HEK293 (cell line): ENCODE measurements at regions not wholly inside any gene's neighbourhood (a gene's known extent, or its start where the extent isn't known, plus 50 kb on each side); places are given as distances from the start of the nearest gene placed in this dataset.

Experiments used
- CTCF ChIA-PET: fragments of 350-600 bp; formaldehyde crosslinking; extraction: SDS; loops from one replicate; lab custom pipeline; 2021; ENCODE audit warnings: antibody characterized with exemption; lab: Yijun Ruan, JAX
- POLR2A ChIA-PET: fragments of 300-600 bp; formaldehyde crosslinking; extraction: SDS; loops from one replicate; lab custom pipeline; 2020; ENCODE audit warnings: antibody characterized with exemption, inconsistent platforms; lab: Yijun Ruan, JAX
- H3K27ac ChIP-seq: fragments of 200-500 bp; sonication (Bioruptor generic); 2 replicates; pipeline ENCODE4 v1.5.1; 2014; ENCODE audit warnings: low read depth, low read length, control low read depth, inconsistent platforms; ENCODE audit errors: extremely low read depth
- H3K36me3 ChIP-seq, 2 experiments: fragments of 200-500 bp in 1 of 2; sonication (Bioruptor generic) in 1 of 2; 1 replicate in 1 of 2; 2 replicates in 1 of 2; pipeline ENCODE4 v1.5.1; 2014 to 2017; ENCODE audit warnings: inconsistent platforms in 2 of 2, low read length in 2 of 2; ENCODE audit not compliant: control insufficient read depth in 2 of 2, insufficient read depth in 1 of 2
- H3K4me1 ChIP-seq: fragments of 200-500 bp; sonication (Bioruptor generic); 2 replicates; pipeline ENCODE4 v1.5.1; 2014; ENCODE audit warnings: mild to moderate bottlenecking, low read length, inconsistent platforms; ENCODE audit not compliant: control insufficient read depth, insufficient read depth
- H3K4me3 ChIP-seq: 2 replicates; pipeline ENCODE4 v1.5.1; 2011; ENCODE audit warnings: low read depth, mild to moderate bottlenecking, control low read depth, low read length, moderate library complexity
- H3K9me3 ChIP-seq: fragments of 200-500 bp; sonication (Bioruptor generic); 2 replicates; pipeline ENCODE4 v1.5.1; 2014; ENCODE audit warnings: low read depth, low read length, inconsistent platforms; ENCODE audit not compliant: control insufficient read depth, insufficient read depth
- BCL6B ChIP-seq: fragments of 450-650 bp; formaldehyde crosslinking; IDR thresholded peaks from 2 replicates; pipeline ENCODE4 v1.5.1; 2017; ENCODE audit warnings: missing biosample characterization, missing genetic modification characterization
- KLF1 ChIP-seq: fragments of 450-650 bp; formaldehyde crosslinking; IDR thresholded peaks from 2 replicates; pipeline ENCODE4 v1.5.1; 2016; ENCODE audit warnings: missing biosample characterization, missing genetic modification characterization
- PRDM1 ChIP-seq: fragments of 450-650 bp; formaldehyde crosslinking; IDR thresholded peaks from 2 replicates; pipeline ENCODE4; 2016; ENCODE audit warnings: missing biosample characterization, missing genetic modification characterization
- REPIN1 ChIP-seq: fragments of 450-650 bp; formaldehyde crosslinking; IDR thresholded peaks from 2 replicates; pipeline ENCODE4 v1.5.1; 2017; ENCODE audit warnings: missing biosample characterization, missing genetic modification characterization, low read depth
- SP3 ChIP-seq: fragments of 450-650 bp; formaldehyde crosslinking; IDR thresholded peaks from 2 replicates; pipeline ENCODE4 v1.5.1; 2016; ENCODE audit warnings: missing biosample characterization, missing genetic modification characterization
- ZNF133 ChIP-seq: fragments of 450-650 bp; formaldehyde crosslinking; IDR thresholded peaks from 2 replicates; pipeline ENCODE4 v1.5.1; 2016; ENCODE audit warnings: missing biosample characterization, missing genetic modification characterization
- ZNF214 ChIP-seq: fragments of 450-650 bp; formaldehyde crosslinking; IDR thresholded peaks from 2 replicates; pipeline ENCODE4 v1.5.1; 2017; ENCODE audit warnings: missing biosample characterization, mild to moderate bottlenecking, missing genetic modification characterization, borderline replicate concordance
- ZNF221 ChIP-seq: fragments of 450-650 bp; formaldehyde crosslinking; IDR thresholded peaks from 2 replicates; pipeline ENCODE4 v1.5.1; 2017; ENCODE audit warnings: missing biosample characterization, missing genetic modification characterization, borderline replicate concordance
- ZNF335 ChIP-seq: fragments of 450-650 bp; formaldehyde crosslinking; conservative IDR thresholded peaks from 2 replicates; pipeline ENCODE4 v1.5.1; 2016; ENCODE audit warnings: missing biosample characterization, missing genetic modification characterization
- ZNF341 ChIP-seq: fragments of 450-650 bp; formaldehyde crosslinking; IDR thresholded peaks from 2 replicates; pipeline ENCODE4; 2016; ENCODE audit warnings: low read depth, missing biosample characterization, missing genetic modification characterization
- ZNF350 ChIP-seq: fragments of 450-650 bp; formaldehyde crosslinking; IDR thresholded peaks from 2 replicates; pipeline ENCODE4 v1.5.0; 2017; ENCODE audit warnings: missing biosample characterization, mild to moderate bottlenecking, missing genetic modification characterization
- ZNF362 ChIP-seq: fragments of 450-650 bp; formaldehyde crosslinking; IDR thresholded peaks from 2 replicates; pipeline ENCODE4 v1.5.1; 2016; ENCODE audit warnings: missing biosample characterization, missing genetic modification characterization
- ZNF423 ChIP-seq: fragments of 450-650 bp; formaldehyde crosslinking; IDR thresholded peaks from 2 replicates; pipeline ENCODE4 v1.5.1; 2016; ENCODE audit warnings: missing biosample characterization, missing genetic modification characterization
- ZNF549 ChIP-seq: fragments of 450-650 bp; IDR thresholded peaks from 2 replicates; pipeline ENCODE4 v1.5.1; 2018; ENCODE audit warnings: missing biosample characterization, missing genetic modification characterization, mild to moderate bottlenecking, inconsistent platforms, moderate library complexity
- ZNF558 ChIP-seq: fragments of 450-650 bp; formaldehyde crosslinking; IDR thresholded peaks from 2 replicates; pipeline ENCODE4 v1.5.1; 2016; ENCODE audit warnings: missing biosample characterization, missing genetic modification characterization
- ZNF596 ChIP-seq: fragments of 450-650 bp; IDR thresholded peaks from 2 replicates; pipeline ENCODE4 v1.5.0; 2018; ENCODE audit warnings: missing biosample characterization, mild to moderate bottlenecking, missing genetic modification characterization, moderate library complexity
- ZNF626 ChIP-seq: fragments of 450-650 bp; sonication (Bioruptor Pico); formaldehyde crosslinking; IDR thresholded peaks from 2 replicates; pipeline ENCODE4 v1.5.1; 2018; ENCODE audit warnings: missing biosample characterization, missing genetic modification characterization, inconsistent platforms
- ZNF629 ChIP-seq: fragments of 450-650 bp; formaldehyde crosslinking; IDR thresholded peaks from 2 replicates; pipeline ENCODE4 v1.5.1; 2017; ENCODE audit warnings: missing biosample characterization, missing genetic modification characterization
- ZNF639 ChIP-seq: fragments of 450-650 bp; formaldehyde crosslinking; IDR thresholded peaks from 2 replicates; pipeline ENCODE4 v1.5.1; 2016; ENCODE audit warnings: missing biosample characterization, missing genetic modification characterization
- ZNF670 ChIP-seq: fragments of 450-650 bp; formaldehyde crosslinking; IDR thresholded peaks from 2 replicates; pipeline ENCODE4 v1.5.1; 2016; ENCODE audit warnings: missing biosample characterization, missing genetic modification characterization, low read depth
- ZNF791 ChIP-seq: fragments of 450-650 bp; formaldehyde crosslinking; IDR thresholded peaks from 2 replicates; pipeline ENCODE4 v1.5.1; 2016; ENCODE audit warnings: missing biosample characterization, missing genetic modification characterization
- ZSCAN23 ChIP-seq: fragments of 450-650 bp; formaldehyde crosslinking; IDR thresholded peaks from 2 replicates; pipeline ENCODE4 v1.5.1; 2016; ENCODE audit warnings: missing biosample characterization, missing genetic modification characterization

GRCh38 chr2:183951630-183952029 lies 646.7 kb upstream of the ZNF804A start:
- CTCF ChIA-PET, result no interaction called here
- no peak for TF ChIP-seq REPIN1 (tag by site-specific recombination)
- TF ChIP-seq ZNF629 (tag by site-specific recombination), result no peak
- TF ChIP-seq ZNF558 (tag by site-specific recombination), result no peak
- TF ChIP-seq ZNF133 (tag by site-specific recombination), result no peak
- no peak for TF ChIP-seq SP3
- no peak for TF ChIP-seq ZNF214 (tag by site-specific recombination)
- no peak for TF ChIP-seq ZNF341 (tag by site-specific recombination)
- TF ChIP-seq ZNF362 (tag by site-specific recombination), result no peak
- no peak for TF ChIP-seq ZSCAN23
- no peak for TF ChIP-seq ZNF335
- no peak for TF ChIP-seq ZNF221 (tag by site-specific recombination)
- no peak for TF ChIP-seq ZNF423 (tag by site-specific recombination)
- TF ChIP-seq ZNF350 (tag by site-specific recombination), result no peak
- no peak for TF ChIP-seq ZNF549
- no peak for TF ChIP-seq PRDM1 (tag by site-specific recombination)
- no peak for TF ChIP-seq BCL6B (tag by site-specific recombination)
- no peak for TF ChIP-seq ZNF791
- no peak for TF ChIP-seq KLF1 (tag by site-specific recombination)
- no peak for TF ChIP-seq ZNF626 (tag by site-specific recombination)
- TF ChIP-seq, all 188 proteins: peak for 0
- Histone ChIP-seq H3K4me3 (no peak overlapping the region), H3K4me1 (no peaks in the 10 kb centered on the region), H3K27ac (no peak overlapping the region), H3K36me3 (no peaks in the 10 kb centered on the region), H3K9me3 (no peaks in the 10 kb centered on the region)
- POLR2A ChIA-PET, result no interaction called here

- CTCF ChIA-PET, result interaction anchor here (0.7 kb wide), 1 partner anchor 21 kb away, joined by 4 read pairs; no protein-coding TSS in a partner anchor
- H3K4me1 ChIP-seq, result no peaks in the 10 kb centered on the region
- H3K36me3 ChIP-seq, result no peaks in the 10 kb centered on the region
- no peaks in the 10 kb centered on the region for H3K9me3 ChIP-seq
- H3K27ac ChIP-seq, result no peak overlapping the region
- TF ChIP-seq ZNF596 (no peak), ZNF639 (tag by site-specific recombination) (no peak), ZNF670 (tag by site-specific recombination) (no peak)
- H3K4me3 ChIP-seq, result no peak overlapping the region
- POLR2A ChIA-PET, result no interaction called here
These were observed 645.6 kb upstream of the ZNF804A start for GRCh38 chr2:183952741-183953140.
